Esophagus (tissue), 2 donors: ENCODE measurements at regions not wholly inside any gene's neighbourhood (a gene's known extent, or its start where the extent isn't known, plus 50 kb on each side); places are given as distances from the start of the nearest gene placed in this dataset.
"Not testable (repeated sequence)": the region's sequence is repeated elsewhere in the genome, so short reads cannot be mapped to it uniquely, and the experiment has no call there.

Source experiments
- H3K27ac ChIP-seq, 2 donors: one replicate each; pipeline ENCODE4 v1.5.1; 2013; ENCODE audit warnings: low read depth in 2 of 2, mild to moderate bottlenecking in 2 of 2, inconsistent platforms in 1 of 2, low read length in 1 of 2, moderate library complexity in 1 of 2
- H3K27me3 ChIP-seq, 2 donors: one replicate each; pipeline ENCODE4 v1.6.1; 2013; ENCODE audit warnings: low read length in 2 of 2, control low read depth in 1 of 2, mild to moderate bottlenecking in 1 of 2; ENCODE audit not compliant: insufficient read depth in 2 of 2, control insufficient read depth in 1 of 2
- H3K36me3 ChIP-seq, 2 donors: one replicate each; pipeline ENCODE4 v1.6.1; 2013; ENCODE audit warnings: low read length in 1 of 2; ENCODE audit not compliant: control insufficient read depth in 2 of 2, insufficient read depth in 2 of 2
- H3K4me1 ChIP-seq, 2 donors: one replicate each; pipeline ENCODE4 v1.6.1; 2013; ENCODE audit warnings: low read length in 1 of 2; ENCODE audit not compliant: control insufficient read depth in 2 of 2, insufficient read depth in 2 of 2
- H3K4me3 ChIP-seq, 2 donors: one replicate each; pipeline ENCODE4 v1.5.1; 2013; ENCODE audit warnings: low read length in 2 of 2, mild to moderate bottlenecking in 2 of 2, low read depth in 1 of 2, moderate library complexity in 1 of 2
- H3K9me3 ChIP-seq, 2 donors: one replicate each; pipeline ENCODE4 v1.6.1; 2013; ENCODE audit warnings: mild to moderate bottlenecking in 2 of 2, low read depth in 1 of 2, low read length in 1 of 2, moderate library complexity in 1 of 2; ENCODE audit not compliant: control insufficient read depth in 2 of 2, insufficient read depth in 1 of 2
- WGBS, 2 donors: extraction: QIAGEN DNeasy Blood & Tissue Kit; methylation state at CpG; one replicate each; pipeline ENCODE4 v1.1.7; 2013; 5-methylcytosine and 5-hydroxymethylcytosine counted together
- donor health status: healthy with polysubstance abuse.
- donor health status: Bipolar disorder and iron deficiency.

GRCh38 chr6:48990739-48991138 is 472.3 kb downstream of the MMUT start:
- Histone ChIP-seq H3K4me1 (no peaks in the 10 kb centered on the region), H3K4me3 (no peak overlapping the region), H3K27ac (no peak overlapping the region), H3K27me3 (no peaks in the 10 kb centered on the region), H3K9me3 (peaks cover 6 to 8% of the 10 kb centered on the region in 2 donors), H3K36me3 (no peaks in the 10 kb centered on the region)
- WGBS, 2 donors = 91 to 94% methylated on average over 5 of the region's 5 CpGs

- H3K27ac ChIP-seq = no peak overlapping the region
- H3K27me3 ChIP-seq = no peaks in the 10 kb centered on the region
- H3K36me3 ChIP-seq = no peaks in the 10 kb centered on the region
- no peaks in the 10 kb centered on the region for H3K4me1 ChIP-seq
- peaks cover 10 to 12% of the 10 kb centered on the region in 2 donors for H3K9me3 ChIP-seq
- WGBS, 2 donors = 82 to 83% methylated on average over 4 of the region's 4 CpGs
- H3K4me3 ChIP-seq = no peak overlapping the region
Measured at GRCh38 chr6:48986845-48987244, 476.2 kb downstream of the MMUT start.

GRCh38 chr6:48986105-48986504 is 476.9 kb downstream of the MMUT start:
- 81 to 89% methylated on average over 2 of the region's 2 CpGs for WGBS, 2 donors
- Histone ChIP-seq H3K4me1 (no peaks in the 10 kb centered on the region), H3K9me3 (peaks cover 10 to 12% of the 10 kb centered on the region in 2 donors), H3K4me3 (no peak overlapping the region), H3K36me3 (no peaks in the 10 kb centered on the region), H3K27ac (no peak overlapping the region), H3K27me3 (no peaks in the 10 kb centered on the region)

- H3K36me3 ChIP-seq = no peaks in the 10 kb centered on the region
- H3K27ac ChIP-seq = no peak overlapping the region
- WGBS, 2 donors = 82 to 84% methylated on average over 6 of the region's 6 CpGs
- H3K27me3 ChIP-seq = no peaks in the 10 kb centered on the region
- H3K9me3 ChIP-seq = peaks cover 10 to 11% of the 10 kb centered on the region in 2 donors
- no peak overlapping the region for H3K4me3 ChIP-seq
- H3K4me1 ChIP-seq = no peaks in the 10 kb centered on the region
Measured at GRCh38 chr6:48985025-48985424, 478.0 kb downstream of the MMUT start.

- 94 to 96% methylated on average over 20 of the region's 20 CpGs for WGBS, 2 donors
- not testable (repeated sequence) for H3K36me3 ChIP-seq, H3K27me3 ChIP-seq, H3K4me1 ChIP-seq, H3K27ac ChIP-seq, H3K9me3 ChIP-seq, H3K4me3 ChIP-seq
Measured at GRCh38 chr6:48983968-48984367, 479.1 kb downstream of the MMUT start.

GRCh38 chr6:48983377-48983776 is 479.7 kb downstream of the MMUT start:
- H3K9me3 ChIP-seq = peaks cover 4 to 5% of the 10 kb centered on the region in 2 donors
- no peaks in the 10 kb centered on the region for H3K4me1 ChIP-seq
- no peaks in the 10 kb centered on the region for H3K27me3 ChIP-seq
- no peak overlapping the region for H3K27ac ChIP-seq
- no peak overlapping the region for H3K4me3 ChIP-seq
- 91 to 94% methylated on average over 17 of the region's 17 CpGs for WGBS, 2 donors
- H3K36me3 ChIP-seq = no peaks in the 10 kb centered on the region

- no peaks in the 10 kb centered on the region for H3K27me3 ChIP-seq
- no peak overlapping the region for H3K27ac ChIP-seq
- H3K4me3 ChIP-seq = no peak overlapping the region
- no peaks in the 10 kb centered on the region for H3K4me1 ChIP-seq
- peaks cover 4% of the 10 kb centered on the region in 2 donors for H3K9me3 ChIP-seq
- no peaks in the 10 kb centered on the region for H3K36me3 ChIP-seq
- 82% methylated on average over 2 of the region's 2 CpGs for WGBS, 2 donors
Measured at GRCh38 chr6:48979806-48980205, 483.2 kb downstream of the MMUT start.

GRCh38 chr6:48979085-48979484 is 484.0 kb downstream of the MMUT start:
- peaks cover 4% of the 10 kb centered on the region in 2 donors for H3K9me3 ChIP-seq
- H3K4me3 ChIP-seq = no peak overlapping the region
- no peaks in the 10 kb centered on the region for H3K27me3 ChIP-seq
- no peaks in the 10 kb centered on the region for H3K4me1 ChIP-seq
- H3K27ac ChIP-seq = no peak overlapping the region
- H3K36me3 ChIP-seq = no peaks in the 10 kb centered on the region
- 86 to 88% methylated on average over 8 of the region's 8 CpGs for WGBS, 2 donors

- Histone ChIP-seq H3K4me1 (no peaks in the 10 kb centered on the region), H3K36me3 (no peaks in the 10 kb centered on the region), H3K9me3 (no peaks in the 10 kb centered on the region), H3K27me3 (no peaks in the 10 kb centered on the region), H3K4me3 (no peak overlapping the region), H3K27ac (no peak overlapping the region)
- WGBS, 2 donors = 77 to 79% methylated on average over 3 of the region's 3 CpGs
Measured at GRCh38 chr6:48978016-48978415, 485.0 kb downstream of the MMUT start.

- H3K9me3 ChIP-seq = no peaks in the 10 kb centered on the region
- H3K27ac ChIP-seq = no peak overlapping the region
- H3K27me3 ChIP-seq = no peaks in the 10 kb centered on the region
- no peaks in the 10 kb centered on the region for H3K4me1 ChIP-seq
- H3K36me3 ChIP-seq = no peaks in the 10 kb centered on the region
- 88 to 90% methylated on average over 1 of the region's 1 CpG for WGBS, 2 donors
- H3K4me3 ChIP-seq = no peak overlapping the region
Measured at GRCh38 chr6:48977573-48977972, 485.5 kb downstream of the MMUT start.
